Epidermal melanocyte (primary cell): ENCODE measurements at regions not wholly inside any gene's neighbourhood (a gene's known extent, or its start where the extent isn't known, plus 50 kb on each side); places are given as distances from the start of the nearest gene placed in this dataset.
"Not testable (repeated sequence)": the region's sequence is repeated elsewhere in the genome, so short reads cannot be mapped to it uniquely, and the experiment has no call there.

Source experiments
- DNase-seq: peaks from one replicate; pipeline ENCODE4 v3.0.0; 2011; ENCODE audit warnings: low spot score; ENCODE audit not compliant: insufficient read length

- no peak for DNase-seq
Measured at GRCh38 chr22:49014227-49015201, 813.2 kb downstream of the BRD1 start.

- DNase-seq: no peak
Measured at GRCh38 chr22:49013707-49014106, 814.0 kb downstream of the BRD1 start.

GRCh38 chr22:49012712-49013395 is 814.8 kb downstream of the BRD1 start:
- no peak for DNase-seq

GRCh38 chr22:49011769-49012648 is 815.7 kb downstream of the BRD1 start:
- no peak for DNase-seq

- no peak for DNase-seq
Measured at GRCh38 chr22:49011379-49011768, 816.3 kb downstream of the BRD1 start.

GRCh38 chr22:49010901-49011300 is 816.8 kb downstream of the BRD1 start:
- no peak for DNase-seq

GRCh38 chr22:49010070-49010863 is 817.4 kb downstream of the BRD1 start:
- DNase-seq: no peak

GRCh38 chr22:49009359-49010063 is 818.2 kb downstream of the BRD1 start:
- no peak for DNase-seq

- no peak for DNase-seq
Measured at GRCh38 chr22:49008682-49009235, 818.9 kb downstream of the BRD1 start.

GRCh38 chr22:49007013-49007653 is 820.5 kb downstream of the BRD1 start:
- no peak for DNase-seq

- DNase-seq: no peak
Measured at GRCh38 chr22:49006207-49007012, 821.3 kb downstream of the BRD1 start.

GRCh38 chr22:49005557-49005956 is 822.1 kb downstream of the BRD1 start:
- no peak for DNase-seq

GRCh38 chr22:49004484-49005399 is 822.9 kb downstream of the BRD1 start:
- DNase-seq: no peak

- DNase-seq: not testable (repeated sequence)
Measured at GRCh38 chr22:48997605-48998004, 830.1 kb downstream of the BRD1 start.

- no peak for DNase-seq
Measured at GRCh38 chr22:48993655-48994054, 834.0 kb downstream of the BRD1 start.

- DNase-seq: no peak
Measured at GRCh38 chr22:48984639-48985038, 843.0 kb downstream of the BRD1 start.

- DNase-seq: no peak
Measured at GRCh38 chr22:48982321-48982905, 845.3 kb downstream of the BRD1 start.
